RKO (cell line): ENCODE measurements at regions not wholly inside any gene's neighbourhood (a gene's known extent, or its start where the extent isn't known, plus 50 kb on each side); places are given as distances from the start of the nearest gene placed in this dataset.
"Not testable (repeated sequence)": the region's sequence is repeated elsewhere in the genome, so short reads cannot be mapped to it uniquely, and the experiment has no call there.

ENCODE experiments used
- DNase-seq: peaks from one replicate; pipeline ENCODE4 v3.0.0-alpha.2; 2016; ENCODE audit warnings: low spot score

- DNase-seq: no peak
Observed at GRCh38 chr16:17555176-17555575, 84.4 kb upstream of the XYLT1 start.

GRCh38 chr16:17552351-17552750 is 81.6 kb upstream of the XYLT1 start:
- DNase-seq: no peak

- DNase-seq: not testable (repeated sequence)
Observed at GRCh38 chr16:17551682-17552081, 80.9 kb upstream of the XYLT1 start.

GRCh38 chr16:17548825-17549224 is 78.1 kb upstream of the XYLT1 start:
- DNase-seq: no peak

- DNase-seq: no peak
Observed at GRCh38 chr16:17544785-17545184, 74.0 kb upstream of the XYLT1 start.

- DNase-seq: no peak
Observed at GRCh38 chr16:17544304-17544703, 73.5 kb upstream of the XYLT1 start.

- no peak for DNase-seq
Observed at GRCh38 chr16:17543073-17543472, 72.3 kb upstream of the XYLT1 start.

- DNase-seq: no peak
Observed at GRCh38 chr16:17541324-17541723, 70.6 kb upstream of the XYLT1 start.

GRCh38 chr16:17538927-17539326 is 68.2 kb upstream of the XYLT1 start:
- DNase-seq: no peak

GRCh38 chr16:17532338-17532995 is 61.7 kb upstream of the XYLT1 start:
- no peak for DNase-seq

- DNase-seq: no peak
Observed at GRCh38 chr16:17529982-17530760, 59.4 kb upstream of the XYLT1 start.

- no peak for DNase-seq
Observed at GRCh38 chr16:17526956-17527937, 56.5 kb upstream of the XYLT1 start.

GRCh38 chr16:17524656-17525055 is 53.9 kb upstream of the XYLT1 start:
- no peak for DNase-seq

- no peak for DNase-seq
Observed at GRCh38 chr16:17520561-17520960, 49.8 kb upstream of the XYLT1 start.
